Type B pancreatic cell (in vitro differentiated cells): ENCODE measurements at regions not wholly inside any gene's neighbourhood (a gene's known extent, or its start where the extent isn't known, plus 50 kb on each side); places are given as distances from the start of the nearest gene placed in this dataset.

ENCODE experiments used
- DNase-seq: peaks from one replicate; pipeline ENCODE4 v3.0.0; 2021; ENCODE audit warnings: mixed read lengths; ENCODE audit not compliant: unreplicated experiment; ENCODE audit errors: extremely low spot score
- H3K27ac Mint-ChIP-seq: 2 replicates; pipeline ENCODE4 v1.8.0; 2021; ENCODE audit warnings: mild to moderate bottlenecking, mixed read lengths
- H3K27me3 Mint-ChIP-seq: 2 replicates; pipeline ENCODE4 v1.8.0; 2021; ENCODE audit warnings: mixed read lengths
- H3K36me3 Mint-ChIP-seq: 2 replicates; pipeline ENCODE4 v1.8.0; 2021; ENCODE audit warnings: mixed read lengths
- H3K4me1 Mint-ChIP-seq: one replicate; pipeline ENCODE4 v1.8.0; 2021; ENCODE audit warnings: mixed read lengths; ENCODE audit not compliant: unreplicated experiment
- H3K4me3 Mint-ChIP-seq: 2 replicates; pipeline ENCODE4 v1.8.0; 2021; ENCODE audit warnings: mild to moderate bottlenecking, mixed read lengths
- H3K9me3 Mint-ChIP-seq: 2 replicates; pipeline ENCODE4 v1.8.0; 2021; ENCODE audit warnings: mixed read lengths
- TF ChIP-seq, protein P1 (sequence below): fragments of 200-600 bp; sonication (generic); conservative IDR thresholded peaks from 2 replicates; pipeline ENCODE4 v1.5.0; 2021; ENCODE audit warnings: antibody characterized with exemption, mild to moderate bottlenecking

- DNase-seq, result no peak
- TF ChIP-seq, protein P1, sequence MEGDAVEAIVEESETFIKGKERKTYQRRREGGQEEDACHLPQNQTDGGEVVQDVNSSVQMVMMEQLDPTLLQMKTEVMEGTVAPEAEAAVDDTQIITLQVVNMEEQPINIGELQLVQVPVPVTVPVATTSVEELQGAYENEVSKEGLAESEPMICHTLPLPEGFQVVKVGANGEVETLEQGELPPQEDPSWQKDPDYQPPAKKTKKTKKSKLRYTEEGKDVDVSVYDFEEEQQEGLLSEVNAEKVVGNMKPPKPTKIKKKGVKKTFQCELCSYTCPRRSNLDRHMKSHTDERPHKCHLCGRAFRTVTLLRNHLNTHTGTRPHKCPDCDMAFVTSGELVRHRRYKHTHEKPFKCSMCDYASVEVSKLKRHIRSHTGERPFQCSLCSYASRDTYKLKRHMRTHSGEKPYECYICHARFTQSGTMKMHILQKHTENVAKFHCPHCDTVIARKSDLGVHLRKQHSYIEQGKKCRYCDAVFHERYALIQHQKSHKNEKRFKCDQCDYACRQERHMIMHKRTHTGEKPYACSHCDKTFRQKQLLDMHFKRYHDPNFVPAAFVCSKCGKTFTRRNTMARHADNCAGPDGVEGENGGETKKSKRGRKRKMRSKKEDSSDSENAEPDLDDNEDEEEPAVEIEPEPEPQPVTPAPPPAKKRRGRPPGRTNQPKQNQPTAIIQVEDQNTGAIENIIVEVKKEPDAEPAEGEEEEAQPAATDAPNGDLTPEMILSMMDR, result no peak
- Mint-ChIP-seq H3K4me3 (no peak overlapping the region), H3K27ac (no peak overlapping the region), H3K9me3 (peaks cover 12% of the 10 kb centered on the region), H3K27me3 (no peaks in the 10 kb centered on the region), H3K36me3 (no peaks in the 10 kb centered on the region), H3K4me1 (peaks cover 25% of the 10 kb centered on the region)
Observed at GRCh38 chr2:128399690-128400291, 81.1 kb upstream of the HS6ST1 start.

GRCh38 chr2:128401680-128402079 lies 83.0 kb upstream of the HS6ST1 start:
- Mint-ChIP-seq H3K36me3 (no peaks in the 10 kb centered on the region), H3K4me1 (peaks cover 20% of the 10 kb centered on the region), H3K27ac (no peak overlapping the region), H3K9me3 (peaks cover 12% of the 10 kb centered on the region), H3K4me3 (no peak overlapping the region), H3K27me3 (no peaks in the 10 kb centered on the region)
- TF ChIP-seq, protein P1, result no peak
- no peak for DNase-seq

GRCh38 chr2:128402911-128403670 lies 84.4 kb upstream of the HS6ST1 start:
- no peaks in the 10 kb centered on the region for H3K36me3 Mint-ChIP-seq
- H3K4me1 Mint-ChIP-seq, result peaks cover 26% of the 10 kb centered on the region
- DNase-seq, result no peak
- H3K27ac Mint-ChIP-seq, result no peak overlapping the region
- no peaks in the 10 kb centered on the region for H3K27me3 Mint-ChIP-seq
- TF ChIP-seq, protein P1, result no peak
- peaks cover 12% of the 10 kb centered on the region for H3K9me3 Mint-ChIP-seq
- no peak overlapping the region for H3K4me3 Mint-ChIP-seq

DNA sequence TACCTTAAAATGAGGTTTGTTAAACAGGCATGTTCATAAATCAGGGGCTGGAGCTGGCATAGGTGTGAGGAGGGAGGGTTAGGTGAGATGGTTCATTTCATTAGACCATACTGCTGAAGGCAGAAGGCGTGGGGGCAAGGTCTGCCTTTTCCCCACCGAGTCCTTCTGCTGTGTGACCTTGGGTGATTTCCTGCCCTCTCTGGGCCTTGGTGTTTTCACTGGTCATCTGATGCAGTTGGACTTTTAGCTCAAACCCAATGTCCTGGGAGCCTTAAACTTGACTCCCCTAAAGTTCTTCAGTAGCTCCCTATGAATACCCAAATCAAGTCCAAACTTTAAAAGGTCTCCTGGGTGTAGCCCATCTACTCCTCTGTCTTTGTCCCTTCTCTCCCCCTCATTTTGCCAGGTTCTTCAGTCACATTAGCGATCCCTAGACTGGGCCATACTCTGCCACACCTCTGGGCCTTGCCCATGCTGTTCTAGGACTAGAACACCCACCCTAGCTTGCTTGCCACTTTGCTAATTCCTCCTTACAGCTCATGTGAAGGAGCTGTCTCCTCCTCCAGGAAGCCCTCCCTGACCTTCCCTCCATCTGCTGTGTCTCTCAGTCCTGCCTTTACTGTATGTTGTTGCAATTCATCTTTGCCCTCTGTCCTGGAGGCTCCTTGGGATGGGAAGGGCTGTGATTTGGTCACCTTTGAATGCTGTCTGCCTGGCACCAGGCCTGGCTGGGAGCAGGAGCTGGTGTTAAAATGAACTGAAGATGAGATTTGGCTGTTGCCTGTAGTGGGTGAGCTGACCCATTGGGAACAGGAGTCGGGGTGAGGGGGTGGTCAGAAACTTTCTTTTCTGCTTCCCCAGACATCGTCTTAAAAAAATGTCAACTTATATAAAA lies 85.4 kb upstream of the HS6ST1 start:
- Mint-ChIP-seq H3K27me3 (no peaks in the 10 kb centered on the region), H3K36me3 (no peaks in the 10 kb centered on the region), H3K9me3 (peaks cover 8% of the 10 kb centered on the region), H3K4me1 (peaks cover 36% of the 10 kb centered on the region), H3K4me3 (no peak overlapping the region), H3K27ac (no peak overlapping the region)
- DNase-seq, result no peak
- TF ChIP-seq, protein P1, result no peak

- TF ChIP-seq, protein P1, result no peak
- Mint-ChIP-seq H3K4me3 (no peak overlapping the region), H3K9me3 (peaks cover 8% of the 10 kb centered on the region), H3K36me3 (no peaks in the 10 kb centered on the region), H3K27ac (no peak overlapping the region), H3K27me3 (no peaks in the 10 kb centered on the region), H3K4me1 (peaks cover 36% of the 10 kb centered on the region)
- DNase-seq, result peak; percentile 52
Observed at GRCh38 chr2:128404709-128405466, 86.2 kb upstream of the HS6ST1 start.
